Caco-2 (cell line): ENCODE measurements at regions not wholly inside any gene's neighbourhood (a gene's known extent, or its start where the extent isn't known, plus 50 kb on each side); places are given as distances from the start of the nearest gene placed in this dataset.

Source experiments
- BruUV-seq: library from RNA; stranded (reverse); fragments of 400-500 nt; replicated peaks from 2 replicates; lab custom pipeline; 2021; lab: Mats Ljungman, UMichigan
- CTCF ChIA-PET: fragments of 300-600 bp; sonication (Branson Sonifier 250); formaldehyde crosslinking; loops from one replicate; lab custom pipeline; 2022; ENCODE audit warnings: antibody characterized with exemption; lab: Charles Lee
- POLR2A ChIA-PET: fragments of 300-600 bp; sonication (Branson Sonifier 250); formaldehyde crosslinking; loops from one replicate; lab custom pipeline; 2022; ENCODE audit warnings: antibody characterized with exemption; lab: Charles Lee
- DNase-seq, 2 experiments: peaks; one replicate each; pipeline versions ENCODE4 v3.0.0 to v3.0.0-alpha.2; 2020 to 2022
- H3K27me3 ChIP-seq: replicated peaks from 2 replicates; pipeline ENCODE4 v1.6.0; 2011; ENCODE audit warnings: low read length; ENCODE audit not compliant: control insufficient read depth, insufficient read depth
- H3K36me3 ChIP-seq: 2 replicates; pipeline ENCODE4 v1.5.1; 2011; ENCODE audit warnings: low read length; ENCODE audit not compliant: control insufficient read depth, insufficient read depth
- H3K4me1 ChIP-seq: fragments of 250-450 bp; sonication (Bioruptor Pico); 2 replicates; pipeline ENCODE4 v1.5.1; 2020; ENCODE audit warnings: mild to moderate bottlenecking
- H3K4me3 ChIP-seq: 2 replicates; pipeline ENCODE4 v1.5.1; 2011; ENCODE audit warnings: low read depth, mild to moderate bottlenecking, control low read depth, low read length
- H3K9me3 ChIP-seq: fragments of 250-450 bp; sonication (Bioruptor Pico); 2 replicates; pipeline ENCODE4 v1.5.1; 2020; ENCODE audit warnings: mild to moderate bottlenecking, moderate library complexity
- H3K27ac Mint-ChIP-seq: one replicate; pipeline ENCODE4 v1.8.0; 2022; ENCODE audit warnings: mixed read lengths; ENCODE audit not compliant: unreplicated experiment
- H3K27me3 Mint-ChIP-seq: one replicate; pipeline ENCODE4 v1.8.0; 2022; ENCODE audit warnings: mixed read lengths; ENCODE audit not compliant: insufficient read depth, unreplicated experiment
- H3K36me3 Mint-ChIP-seq: one replicate; pipeline ENCODE4 v1.8.0; 2022; ENCODE audit warnings: mild to moderate bottlenecking, mixed read lengths; ENCODE audit not compliant: insufficient read depth, unreplicated experiment
- H3K4me1 Mint-ChIP-seq: one replicate; pipeline ENCODE4 v1.8.0; 2022; ENCODE audit warnings: low read depth, mixed read lengths; ENCODE audit not compliant: unreplicated experiment
- H3K4me3 Mint-ChIP-seq: one replicate; pipeline ENCODE4 v1.8.0; 2022; ENCODE audit warnings: mild to moderate bottlenecking, moderate library complexity, mixed read lengths; ENCODE audit not compliant: unreplicated experiment
- H3K9me3 Mint-ChIP-seq: one replicate; pipeline ENCODE4 v1.8.0; 2022; ENCODE audit warnings: mixed read lengths; ENCODE audit not compliant: unreplicated experiment
- CTCF ChIP-seq, 2 experiments: fragments of 200-600 bp in 1 of 2; IDR thresholded peaks; 1 replicate in 1 of 2; 2 replicates in 1 of 2; pipeline versions ENCODE4 v1.5.1 to v1.8.0; 2011 to 2022; ENCODE audit warnings: antibody characterized with exemption in 1 of 2, control low read depth in 1 of 2, inconsistent platforms in 1 of 2, low read depth in 1 of 2, low read length in 1 of 2, mild to moderate bottlenecking in 1 of 2, moderate library complexity in 1 of 2; ENCODE audit not compliant: insufficient read depth in 1 of 2, severe bottlenecking in 1 of 2, unreplicated experiment in 1 of 2
- intact Hi-C: fragments of 100-400 bp; cut with micrococcal nuclease; formaldehyde crosslinking; loops from one replicate; pipeline ENCODE4 v1.10.0; 2022; ENCODE audit not compliant: unreplicated experiment

- no peaks in the 10 kb centered on the region for H3K36me3 ChIP-seq
- peaks cover 35% of the 10 kb centered on the region for H3K4me1 ChIP-seq
- no peak overlapping the region for H3K4me3 Mint-ChIP-seq
- BruUV-seq: no TSS peak
- intact Hi-C loops: no loop called here
- no peaks in the 10 kb centered on the region for H3K9me3 ChIP-seq
- H3K27me3 Mint-ChIP-seq: no peaks in the 10 kb centered on the region
- POLR2A ChIA-PET: no interaction called here
- H3K27ac Mint-ChIP-seq: no peak overlapping the region
- no peaks in the 10 kb centered on the region for H3K36me3 Mint-ChIP-seq
- no peaks in the 10 kb centered on the region for H3K27me3 ChIP-seq
- H3K4me3 ChIP-seq: no peak overlapping the region
- no peaks in the 10 kb centered on the region for H3K9me3 Mint-ChIP-seq
- TF ChIP-seq CTCF (IDR thresholded peaks at IDR 0.05; ENCODE audit: insufficient read depth in 1 of 2, low read depth in 1 of 2, low read length in 1 of 2, severe bottlenecking in 1 of 2, unreplicated experiment in 1 of 2): no peak
- CTCF ChIA-PET: no interaction called here
- H3K4me1 Mint-ChIP-seq: peaks cover 22% of the 10 kb centered on the region
- no peak for DNase-seq
Measured at GRCh38 chr14:71539650-71540285, 392.5 kb upstream of the RGS6 start.

GRCh38 chr14:71541271-71541670 lies 391.0 kb upstream of the RGS6 start:
- Mint-ChIP-seq H3K9me3 (no peaks in the 10 kb centered on the region), H3K4me3 (no peak overlapping the region), H3K27ac (no peak overlapping the region), H3K27me3 (no peaks in the 10 kb centered on the region), H3K36me3 (no peaks in the 10 kb centered on the region), H3K4me1 (peaks cover 16% of the 10 kb centered on the region)
- intact Hi-C loops: no loop called here
- TF ChIP-seq CTCF (IDR thresholded peaks at IDR 0.05; ENCODE audit: insufficient read depth in 1 of 2, low read depth in 1 of 2, low read length in 1 of 2, severe bottlenecking in 1 of 2, unreplicated experiment in 1 of 2): no peak
- ChIA-PET POLR2A (no interaction called here), CTCF (no interaction called here)
- DNase-seq: no peak
- no TSS peak for BruUV-seq
- Histone ChIP-seq H3K9me3 (no peaks in the 10 kb centered on the region), H3K27me3 (no peaks in the 10 kb centered on the region), H3K4me1 (peaks cover 31% of the 10 kb centered on the region), H3K4me3 (no peak overlapping the region), H3K36me3 (no peaks in the 10 kb centered on the region)

- CTCF ChIA-PET: no interaction called here
- Mint-ChIP-seq H3K36me3 (no peaks in the 10 kb centered on the region), H3K27ac (no peak overlapping the region), H3K27me3 (no peaks in the 10 kb centered on the region), H3K9me3 (no peaks in the 10 kb centered on the region), H3K4me3 (no peak overlapping the region), H3K4me1 (peaks cover 15% of the 10 kb centered on the region)
- Histone ChIP-seq H3K9me3 (no peaks in the 10 kb centered on the region), H3K4me1 (peaks cover 22% of the 10 kb centered on the region), H3K36me3 (no peaks in the 10 kb centered on the region), H3K4me3 (no peak overlapping the region), H3K27me3 (no peaks in the 10 kb centered on the region)
- no peak for DNase-seq
- intact Hi-C loops: no loop called here
- no peak for TF ChIP-seq CTCF (IDR thresholded peaks at IDR 0.05; ENCODE audit: insufficient read depth in 1 of 2, low read depth in 1 of 2, low read length in 1 of 2, severe bottlenecking in 1 of 2, unreplicated experiment in 1 of 2)
- BruUV-seq: no TSS peak
- POLR2A ChIA-PET: no interaction called here
Measured at GRCh38 chr14:71541973-71542690, 390.1 kb upstream of the RGS6 start.
